ENCODE measurements at regions not wholly inside any gene's neighbourhood (a gene's known extent, or its start where the extent isn't known, plus 50 kb on each side); places are given as distances from the start of the nearest gene placed in this dataset.

DNA sequence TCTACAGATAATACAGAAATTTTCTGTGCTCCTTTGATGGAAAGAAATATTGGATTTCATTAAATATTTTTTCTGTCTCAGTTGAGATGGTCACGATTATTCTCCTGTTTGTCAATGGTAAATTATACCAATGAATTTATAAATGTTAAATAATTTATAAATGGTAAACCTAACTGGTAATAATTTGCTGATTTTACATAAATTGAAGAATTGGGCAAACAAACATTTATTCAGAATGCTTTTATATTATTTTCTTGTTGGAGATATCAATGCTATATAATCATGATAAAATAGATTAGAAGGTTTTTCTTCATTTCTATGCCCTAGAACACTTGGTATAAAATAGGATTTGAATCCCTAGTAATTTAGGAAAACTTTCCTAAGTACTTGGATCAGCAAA lies 597.6 kb upstream of the IGFBP3 start:
- H3K4me2 ChIP-seq (ENCODE audit: low read length), result no peak overlapping the region
- no peaks in the 10 kb centered on the region; the same call in 1 of the 2 replicates for H3K9me2 ChIP-seq (ENCODE audit: insufficient read depth, low read length)
- no peaks in the 10 kb centered on the region for H3K36me3 ChIP-seq (ENCODE audit: insufficient read depth, low read length)
- no peaks in the 10 kb centered on the region for H4K20me1 ChIP-seq (ENCODE audit: insufficient read depth, low read length)
- no peak overlapping the region for H3K27ac ChIP-seq (ENCODE audit: low read depth, low read length, poor library complexity, severe bottlenecking)
- TF ChIP-seq, protein P1, sequence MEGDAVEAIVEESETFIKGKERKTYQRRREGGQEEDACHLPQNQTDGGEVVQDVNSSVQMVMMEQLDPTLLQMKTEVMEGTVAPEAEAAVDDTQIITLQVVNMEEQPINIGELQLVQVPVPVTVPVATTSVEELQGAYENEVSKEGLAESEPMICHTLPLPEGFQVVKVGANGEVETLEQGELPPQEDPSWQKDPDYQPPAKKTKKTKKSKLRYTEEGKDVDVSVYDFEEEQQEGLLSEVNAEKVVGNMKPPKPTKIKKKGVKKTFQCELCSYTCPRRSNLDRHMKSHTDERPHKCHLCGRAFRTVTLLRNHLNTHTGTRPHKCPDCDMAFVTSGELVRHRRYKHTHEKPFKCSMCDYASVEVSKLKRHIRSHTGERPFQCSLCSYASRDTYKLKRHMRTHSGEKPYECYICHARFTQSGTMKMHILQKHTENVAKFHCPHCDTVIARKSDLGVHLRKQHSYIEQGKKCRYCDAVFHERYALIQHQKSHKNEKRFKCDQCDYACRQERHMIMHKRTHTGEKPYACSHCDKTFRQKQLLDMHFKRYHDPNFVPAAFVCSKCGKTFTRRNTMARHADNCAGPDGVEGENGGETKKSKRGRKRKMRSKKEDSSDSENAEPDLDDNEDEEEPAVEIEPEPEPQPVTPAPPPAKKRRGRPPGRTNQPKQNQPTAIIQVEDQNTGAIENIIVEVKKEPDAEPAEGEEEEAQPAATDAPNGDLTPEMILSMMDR (conservative IDR thresholded peaks at IDR 0.05; ENCODE audit: low read length), result no peak
- TF ChIP-seq EZH2phosphoT487 (IDR thresholded peaks at IDR 0.05; ENCODE audit: borderline replicate concordance, low read depth, low read length), result no peak
- ChIA-PET POLR2A (no interaction called here), CTCF (ENCODE audit: unreplicated experiment) (no interaction called here)
- DNase-seq (ENCODE audit: low spot score), result no peak
- H2AFZ ChIP-seq (ENCODE audit: low read length), result no peak overlapping the region
- BruUV-seq (replicated peaks), result no TSS peak
- intact Hi-C loops (cut with micrococcal nuclease; ENCODE audit: unreplicated experiment), result no loop called here
- H3K9me3 ChIP-seq (ENCODE audit: low read length), result no peaks in the 10 kb centered on the region
- H3K4me3 ChIP-seq (ENCODE audit: low read depth, low read length, poor library complexity, severe bottlenecking), result no peak overlapping the region
- H3K4me1 ChIP-seq (ENCODE audit: insufficient read depth, low read length, poor library complexity, severe bottlenecking), result no peaks in the 10 kb centered on the region
- H3K79me2 ChIP-seq (ENCODE audit: insufficient read depth, low read depth, low read length), result no peaks in the 10 kb centered on the region

DNA sequence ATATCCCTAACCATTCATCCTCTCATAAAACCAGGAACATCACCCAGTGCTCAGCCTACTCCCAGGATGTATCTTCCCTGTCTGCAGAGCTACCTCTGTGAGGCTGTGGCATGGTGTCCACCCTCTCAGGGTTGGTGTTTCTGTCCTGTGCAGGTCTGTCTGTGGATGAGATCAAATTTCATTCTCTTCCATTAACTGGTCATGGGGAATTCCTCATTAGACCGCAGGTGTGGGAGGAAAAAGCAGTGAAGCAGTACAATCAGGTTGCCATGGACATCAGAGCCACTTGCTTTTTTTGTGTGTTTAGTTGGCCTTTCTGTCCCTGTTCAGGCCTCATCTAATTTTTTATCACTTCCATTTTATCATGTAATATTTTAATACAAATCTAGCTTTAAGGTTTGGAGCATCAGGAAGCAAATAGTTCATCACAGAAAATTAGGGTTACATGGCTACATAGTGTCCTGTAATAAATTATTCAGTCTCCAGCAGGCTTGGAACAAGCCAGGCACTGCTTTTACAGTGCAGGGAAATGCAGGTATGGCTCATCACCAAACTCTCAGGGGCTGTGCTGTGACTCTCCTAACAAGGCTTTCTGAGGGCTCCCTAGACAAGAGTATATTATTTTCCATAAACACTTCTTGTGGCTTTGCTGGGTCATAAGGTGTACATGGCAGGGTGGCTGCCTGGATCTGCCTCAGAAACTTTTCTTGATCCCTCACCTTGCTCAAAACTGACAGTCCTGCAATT lies 594.9 kb upstream of the IGFBP3 start:
- H3K4me2 ChIP-seq (ENCODE audit: low read length), result no peak overlapping the region
- H3K79me2 ChIP-seq (ENCODE audit: insufficient read depth, low read depth, low read length), result no peaks in the 10 kb centered on the region
- H3K36me3 ChIP-seq (ENCODE audit: insufficient read depth, low read length), result no peaks in the 10 kb centered on the region
- TF ChIP-seq, protein P1 (conservative IDR thresholded peaks at IDR 0.05; ENCODE audit: low read length), result no peak
- TF ChIP-seq EZH2phosphoT487 (IDR thresholded peaks at IDR 0.05; ENCODE audit: borderline replicate concordance, low read depth, low read length), result no peak
- no peak overlapping the region for H3K4me3 ChIP-seq (ENCODE audit: low read depth, low read length, poor library complexity, severe bottlenecking)
- H2AFZ ChIP-seq (ENCODE audit: low read length), result no peak overlapping the region
- no peaks in the 10 kb centered on the region; the same call in 1 of the 2 replicates for H3K9me2 ChIP-seq (ENCODE audit: insufficient read depth, low read length)
- BruUV-seq (replicated peaks), result no TSS peak
- intact Hi-C loops (cut with micrococcal nuclease; ENCODE audit: unreplicated experiment), result no loop called here
- CTCF ChIA-PET (ENCODE audit: unreplicated experiment), result no interaction called here
- POLR2A ChIA-PET, result no interaction called here
- DNase-seq (ENCODE audit: low spot score), result no peak
- H3K27ac ChIP-seq (ENCODE audit: low read depth, low read length, poor library complexity, severe bottlenecking), result no peak overlapping the region
- H3K9me3 ChIP-seq (ENCODE audit: low read length), result no peaks in the 10 kb centered on the region
- no peaks in the 10 kb centered on the region for H3K4me1 ChIP-seq (ENCODE audit: insufficient read depth, low read length, poor library complexity, severe bottlenecking)
- H4K20me1 ChIP-seq (ENCODE audit: insufficient read depth, low read length), result no peaks in the 10 kb centered on the region

DNA sequence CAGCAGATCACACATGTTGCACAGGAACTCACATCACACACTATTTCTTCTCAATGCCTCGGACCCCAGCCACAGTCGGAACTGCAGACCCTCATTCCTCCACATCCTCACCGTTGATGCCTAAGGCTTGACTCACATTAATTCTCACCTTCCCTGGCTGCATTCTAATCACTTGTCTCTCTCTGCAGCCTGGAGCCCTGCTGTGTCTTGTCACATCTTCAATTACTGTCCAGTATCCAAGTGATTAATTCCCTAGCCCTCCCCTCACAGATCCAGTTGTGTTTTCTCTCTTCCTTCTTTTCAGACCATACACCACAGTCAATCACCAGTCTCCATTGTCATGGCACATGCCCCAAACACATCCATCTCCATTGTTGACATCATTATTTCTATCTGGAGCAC lies 592.4 kb upstream of the IGFBP3 start:
- TF ChIP-seq, protein P1 (conservative IDR thresholded peaks at IDR 0.05; ENCODE audit: low read length), result no peak
- TF ChIP-seq EZH2phosphoT487 (IDR thresholded peaks at IDR 0.05; ENCODE audit: borderline replicate concordance, low read depth, low read length), result no peak
- H2AFZ ChIP-seq (ENCODE audit: low read length), result no peak overlapping the region
- H3K4me2 ChIP-seq (ENCODE audit: low read length), result no peak overlapping the region

More for the DNA sequence above, 592.4 kb upstream of the IGFBP3 start:
- Histone ChIP-seq H3K36me3 (ENCODE audit: insufficient read depth, low read length) (no peaks in the 10 kb centered on the region), H3K4me1 (ENCODE audit: insufficient read depth, low read length, poor library complexity, severe bottlenecking) (no peaks in the 10 kb centered on the region), H3K9me2 (ENCODE audit: insufficient read depth, low read length) (no peaks in the 10 kb centered on the region), H3K4me3 (ENCODE audit: low read depth, low read length, poor library complexity, severe bottlenecking) (no peak overlapping the region), H3K27ac (ENCODE audit: low read depth, low read length, poor library complexity, severe bottlenecking) (no peak overlapping the region), H3K79me2 (ENCODE audit: insufficient read depth, low read depth, low read length) (no peaks in the 10 kb centered on the region), H3K9me3 (ENCODE audit: low read length) (no peaks in the 10 kb centered on the region), H4K20me1 (ENCODE audit: insufficient read depth, low read length) (no peaks in the 10 kb centered on the region)
- intact Hi-C loops (cut with micrococcal nuclease; ENCODE audit: unreplicated experiment), result no loop called here
- no TSS peak for BruUV-seq (replicated peaks)
- DNase-seq (ENCODE audit: low spot score), result no peak
- ChIA-PET CTCF (ENCODE audit: unreplicated experiment) (no interaction called here), POLR2A (no interaction called here)
